WTC11 (cell line): ENCODE measurements at regions not wholly inside any gene's neighbourhood (a gene's known extent, or its start where the extent isn't known, plus 50 kb on each side); places are given as distances from the start of the nearest gene placed in this dataset.

Source experiments
- CBFB ChIP-seq: sonication (generic); formaldehyde crosslinking; IDR thresholded peaks from 2 replicates; pipeline ENCODE4 v1.8.1; 2022; ENCODE audit warnings: mild to moderate bottlenecking, low read depth, missing genetic modification reagents
- MAX ChIP-seq: sonication (generic); formaldehyde crosslinking; IDR thresholded peaks from 2 replicates; pipeline ENCODE4 v1.8.0; 2022; ENCODE audit warnings: mild to moderate bottlenecking, missing genetic modification reagents
- NFE2L1 ChIP-seq: sonication (generic); formaldehyde crosslinking; IDR thresholded peaks from 2 replicates; pipeline ENCODE4 v1.8.1; 2023; ENCODE audit warnings: missing genetic modification reagents
- TP53 ChIP-seq: sonication (generic); formaldehyde crosslinking; IDR thresholded peaks from 2 replicates; pipeline ENCODE4 v1.8.1; 2023; ENCODE audit warnings: mild to moderate bottlenecking, missing genetic modification reagents
- USF2 ChIP-seq: sonication (generic); formaldehyde crosslinking; IDR thresholded peaks from 2 replicates; pipeline ENCODE4 v1.8.1; 2023; ENCODE audit warnings: mild to moderate bottlenecking, missing genetic modification reagents, moderate library complexity

GRCh38 chr6:19535351-19535750, 301.8 kb upstream of the ID4 start:
- TF ChIP-seq TP53 (CRISPR knock-in tag), result no peak
- TF ChIP-seq USF2, result no peak
- TF ChIP-seq MAX (CRISPR knock-in tag), result no peak
- no peak for TF ChIP-seq NFE2L1
- TF ChIP-seq CBFB, result no peak
